K562 (cell line): ENCODE measurements at regions not wholly inside any gene's neighbourhood (a gene's known extent, or its start where the extent isn't known, plus 50 kb on each side); places are given as distances from the start of the nearest gene placed in this dataset.

ENCODE experiments used
- ATAC-seq: fragments of 200-7000 bp; cut with Tn5 transposase; 3 replicates; pipeline ENCODE4 v1.9.1; 2020; ENCODE audit warnings: moderate library complexity
- BruUV-seq: library from RNA; stranded (reverse); fragments of 400-500 nt; replicated peaks from 2 replicates; lab custom pipeline; 2021; lab: Mats Ljungman, UMichigan
- CTCF ChIA-PET: fragments of 300-600 bp; formaldehyde crosslinking; extraction: SDS; loops from one replicate; lab custom pipeline; 2021; ENCODE audit warnings: low intra/inter-chr PET ratio; lab: Yijun Ruan, JAX
- POLR2A ChIA-PET: fragments of 300-600, 350-650 bp; sonication (Branson Sonifier 250); formaldehyde crosslinking; extraction: SDS; loops from one replicate; lab custom pipeline; 2021; ENCODE audit warnings: antibody characterized with exemption, inconsistent platforms; lab: Yijun Ruan, JAX
- DNase-seq, 4 experiments: peaks; one replicate each; pipeline versions ENCODE4 v3.0.0 to v3.0.0-alpha.2; 2011 to 2018; ENCODE audit warnings: low spot score in 3 of 4, mixed read lengths in 3 of 4; ENCODE audit errors: extremely low read depth in 1 of 4
- FAIRE-seq: peaks from 2 replicates; lab custom pipeline; 2011; peaks lifted over from hg19 to GRCh38; lab: Jason Lieb, UNC
- H2AFZ ChIP-seq: 2 replicates; pipeline ENCODE4 v1.6.0; 2011; ENCODE audit warnings: low read depth, low read length, control low read depth, inconsistent platforms
- H3K27ac ChIP-seq: fragments of 200-600 bp; 3 replicates; pipeline ENCODE4 v1.8.0; 2011; ENCODE audit warnings: low read depth, mild to moderate bottlenecking, control low read depth, inconsistent platforms, low read length, moderate library complexity, mixed read lengths; ENCODE audit errors: extremely low read depth
- H3K27me3 ChIP-seq, 2 experiments: fragments of 300-600 bp in 1 of 2; 2 replicates in 1 of 2; 3 replicates in 1 of 2; pipeline versions ENCODE4 v1.6.0 to v1.8.0; 2011; ENCODE audit warnings: inconsistent platforms in 2 of 2, low read length in 2 of 2, mild to moderate bottlenecking in 1 of 2, mixed read lengths in 1 of 2, moderate library complexity in 1 of 2; ENCODE audit not compliant: control insufficient read depth in 2 of 2, insufficient read depth in 2 of 2
- H3K36me3 ChIP-seq: fragments of 300-600 bp; 3 replicates; pipeline ENCODE4 v1.8.0; 2011; ENCODE audit warnings: mild to moderate bottlenecking, low read length, inconsistent platforms; ENCODE audit not compliant: control insufficient read depth, insufficient read depth
- H3K4me1 ChIP-seq, 2 experiments: fragments of 200-600 bp in 1 of 2; replicated peaks in 1 of 2; 2 replicates in 1 of 2; 3 replicates in 1 of 2; pipeline versions ENCODE4 v1.5.1 to v1.8.0; 2011; ENCODE audit warnings: inconsistent platforms in 2 of 2, low read length in 2 of 2, mild to moderate bottlenecking in 1 of 2, mixed read lengths in 1 of 2, moderate library complexity in 1 of 2; ENCODE audit not compliant: control insufficient read depth in 2 of 2, insufficient read depth in 2 of 2
- H3K4me2 ChIP-seq: 2 replicates; pipeline ENCODE4 v1.6.1; 2011; ENCODE audit warnings: low read length, control low read depth, inconsistent platforms, mixed read lengths; ENCODE audit not compliant: insufficient read depth
- H3K4me3 ChIP-seq: fragments of 200-600 bp; sonication (generic), shearing (Covaris generic); 2 replicates; pipeline ENCODE4 v1.5.1; 2016; ENCODE audit warnings: control low read depth, inconsistent platforms
- H3K79me2 ChIP-seq: fragments of 200-600 bp; 3 replicates; pipeline ENCODE4 v1.8.0; 2011; ENCODE audit warnings: low read length, inconsistent platforms; ENCODE audit not compliant: control insufficient read depth, insufficient read depth
- H3K9ac ChIP-seq, 2 experiments: 2 replicates each; pipeline versions ENCODE4 v1.6.0 to v1.6.1; 2011; ENCODE audit warnings: low read depth in 2 of 2, low read length in 2 of 2, control low read depth in 1 of 2, inconsistent platforms in 1 of 2, mild to moderate bottlenecking in 1 of 2, mixed read lengths in 1 of 2; ENCODE audit not compliant: insufficient read depth in 1 of 2
- H3K9me1 ChIP-seq: one replicate; pipeline ENCODE4 v1.6.0; 2011; ENCODE audit warnings: inconsistent platforms, mild to moderate bottlenecking, low read length, moderate library complexity; ENCODE audit not compliant: control insufficient read depth, insufficient read depth
- H3K9me3 ChIP-seq: replicated peaks from 2 replicates; pipeline ENCODE4 v1.5.1; 2011; ENCODE audit warnings: low read depth, low read length, inconsistent platforms; ENCODE audit not compliant: control insufficient read depth, insufficient read depth
- H4K20me1 ChIP-seq: replicated peaks from 2 replicates; pipeline ENCODE4 v1.6.1; 2011; ENCODE audit warnings: low read length, inconsistent platforms, mixed read lengths; ENCODE audit not compliant: control insufficient read depth, insufficient read depth
- WGBS: fragments of 100-300 bp; shearing (Covaris generic); methylation state at CpG from one replicate; pipeline ENCODE4 v1.1.6; 2016; ENCODE audit warnings: low coverage, mixed read lengths; ENCODE audit not compliant: insufficient coverage; ENCODE audit errors: missing lambda C conversion rate; 5-methylcytosine and 5-hydroxymethylcytosine counted together
- in situ Hi-C: fragments of 300-500 bp; cut with MboI; formaldehyde crosslinking; loops from 4 replicates; pipeline ENCODE4 v1.15.0; 2018; ENCODE audit warnings: inconsistent platforms, mixed read lengths
- intact Hi-C: fragments of 100-400 bp; cut with micrococcal nuclease; formaldehyde crosslinking; loops from 2 replicates; pipeline ENCODE4 v1.14.2; 2022
- TF ChIP-seq, protein P1 (sequence below): fragments of 250-450 bp; sonication (Bioruptor Pico); IDR thresholded peaks from 2 replicates; pipeline ENCODE4 v1.4.0; 2020; ENCODE audit warnings: mild to moderate bottlenecking
- TF ChIP-seq, protein P2 (sequence below): sonication (generic); IDR thresholded peaks from 2 replicates; pipeline ENCODE4 v1.6.1; 2016

DNA sequence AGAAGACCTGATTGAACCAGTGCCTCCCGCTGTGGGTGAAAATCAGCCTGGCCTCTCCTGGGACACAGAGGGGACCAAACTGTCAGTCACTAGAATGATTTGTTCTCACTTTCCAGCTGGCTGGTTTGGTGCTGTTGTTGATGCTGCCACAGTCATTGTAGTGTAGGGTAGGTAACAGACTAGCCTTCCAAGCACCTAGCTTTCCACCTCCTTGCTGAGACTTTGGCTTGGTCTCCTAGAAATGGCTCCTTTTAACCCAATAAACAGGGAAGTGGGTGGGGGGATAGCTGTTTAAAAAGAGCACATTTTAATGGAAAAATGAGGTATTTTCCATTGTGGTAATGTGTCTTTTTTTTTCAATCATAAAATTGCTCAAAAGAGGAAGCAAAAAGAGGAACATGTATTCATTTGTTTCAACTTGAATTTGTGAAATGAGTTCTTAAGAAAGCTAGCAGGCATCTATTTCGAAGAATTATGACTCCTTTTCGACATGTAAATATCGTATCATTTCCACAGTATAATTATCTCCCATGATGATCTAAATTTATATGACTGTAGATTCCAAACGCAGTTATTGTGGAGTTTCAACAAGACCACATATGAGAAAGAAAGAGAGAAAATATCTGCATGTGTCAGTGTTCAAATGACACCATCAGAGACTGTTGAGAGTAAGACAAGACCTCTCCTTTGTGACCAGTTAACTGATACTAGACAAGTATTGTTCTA, 190.1 kb downstream of the HLX start:
- 3% methylated on average over 5 of the region's 5 CpGs for WGBS
- TF ChIP-seq, protein P1, sequence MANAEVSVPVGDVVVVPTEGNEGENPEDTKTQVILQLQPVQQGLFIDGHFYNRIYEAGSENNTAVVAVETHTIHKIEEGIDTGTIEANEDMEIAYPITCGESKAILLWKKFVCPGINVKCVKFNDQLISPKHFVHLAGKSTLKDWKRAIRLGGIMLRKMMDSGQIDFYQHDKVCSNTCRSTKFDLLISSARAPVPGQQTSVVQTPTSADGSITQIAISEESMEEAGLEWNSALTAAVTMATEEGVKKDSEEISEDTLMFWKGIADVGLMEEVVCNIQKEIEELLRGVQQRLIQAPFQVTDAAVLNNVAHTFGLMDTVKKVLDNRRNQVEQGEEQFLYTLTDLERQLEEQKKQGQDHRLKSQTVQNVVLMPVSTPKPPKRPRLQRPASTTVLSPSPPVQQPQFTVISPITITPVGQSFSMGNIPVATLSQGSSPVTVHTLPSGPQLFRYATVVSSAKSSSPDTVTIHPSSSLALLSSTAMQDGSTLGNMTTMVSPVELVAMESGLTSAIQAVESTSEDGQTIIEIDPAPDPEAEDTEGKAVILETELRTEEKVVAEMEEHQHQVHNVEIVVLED (CRISPR knock-in tag): no peak
- TF ChIP-seq, protein P2, sequence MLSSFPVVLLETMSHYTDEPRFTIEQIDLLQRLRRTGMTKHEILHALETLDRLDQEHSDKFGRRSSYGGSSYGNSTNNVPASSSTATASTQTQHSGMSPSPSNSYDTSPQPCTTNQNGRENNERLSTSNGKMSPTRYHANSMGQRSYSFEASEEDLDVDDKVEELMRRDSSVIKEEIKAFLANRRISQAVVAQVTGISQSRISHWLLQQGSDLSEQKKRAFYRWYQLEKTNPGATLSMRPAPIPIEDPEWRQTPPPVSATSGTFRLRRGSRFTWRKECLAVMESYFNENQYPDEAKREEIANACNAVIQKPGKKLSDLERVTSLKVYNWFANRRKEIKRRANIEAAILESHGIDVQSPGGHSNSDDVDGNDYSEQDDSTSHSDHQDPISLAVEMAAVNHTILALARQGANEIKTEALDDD: peak; percentile 15; the same call in 1 of the 2 replicates
- POLR2A ChIA-PET: no interaction called here

More for the DNA sequence above, 190.1 kb downstream of the HLX start:
- H3K27me3 ChIP-seq: no peaks in the 10 kb centered on the region
- peak overlapping the region; percentile 30; the same call in 1 of the 2 replicates for H2AFZ ChIP-seq
- in situ Hi-C loops: no loop called here
- no peaks in the 10 kb centered on the region for H4K20me1 ChIP-seq
- FAIRE-seq (no peak), DNase-seq (no peak), ATAC-seq (no peak)
- intact Hi-C loops: no loop called here
- BruUV-seq: no TSS peak
- CTCF ChIA-PET: no interaction called here
- no peaks in the 10 kb centered on the region; a peak in 1 of 5 replicates for H3K4me1 ChIP-seq
- no peaks in the 10 kb centered on the region for H3K9me1 ChIP-seq
- no peak overlapping the region for H3K9ac ChIP-seq
- no peak overlapping the region for H3K4me2 ChIP-seq
- no peaks in the 10 kb centered on the region for H3K36me3 ChIP-seq
- H3K9me3 ChIP-seq: no peaks in the 10 kb centered on the region
- no peaks in the 10 kb centered on the region for H3K79me2 ChIP-seq
- H3K27ac ChIP-seq: no peak overlapping the region
- no peak overlapping the region for H3K4me3 ChIP-seq
